ENCODE measurements at regions not wholly inside any gene's neighbourhood (a gene's known extent, or its start where the extent isn't known, plus 50 kb on each side); places are given as distances from the start of the nearest gene placed in this dataset.
"Not testable (repeated sequence)": the region's sequence is repeated elsewhere in the genome, so short reads cannot be mapped to it uniquely, and the experiment has no call there.

GRCh38 chr5:121106721-121107690 lies 642.9 kb downstream of the PRR16 start:
- not testable (repeated sequence) for H3K4me1 ChIP-seq (ENCODE audit: insufficient read depth, low read length); H3K9me3 ChIP-seq (ENCODE audit: low read length); H3K36me3 ChIP-seq (ENCODE audit: insufficient read depth, low read length); H2AFZ ChIP-seq (ENCODE audit: low read depth, low read length); H3K4me3 ChIP-seq (ENCODE audit: low read length); H3K27me3 ChIP-seq (ENCODE audit: insufficient read depth, low read length)

GRCh38 chr5:121108725-121109124 lies 644.6 kb downstream of the PRR16 start:
- Histone ChIP-seq H2AFZ (ENCODE audit: low read depth, low read length) (no peak overlapping the region), H3K9me3 (ENCODE audit: low read length) (no peaks in the 10 kb centered on the region), H3K36me3 (ENCODE audit: insufficient read depth, low read length) (no peaks in the 10 kb centered on the region), H3K27me3 (ENCODE audit: insufficient read depth, low read length) (no peaks in the 10 kb centered on the region), H3K4me3 (ENCODE audit: low read length) (no peak overlapping the region), H3K4me1 (ENCODE audit: insufficient read depth, low read length) (no peaks in the 10 kb centered on the region)

GRCh38 chr5:121109817-121110216 lies 645.7 kb downstream of the PRR16 start:
- Histone ChIP-seq H3K36me3 (ENCODE audit: insufficient read depth, low read length) (no peaks in the 10 kb centered on the region), H2AFZ (ENCODE audit: low read depth, low read length) (no peak overlapping the region), H3K4me3 (ENCODE audit: low read length) (no peak overlapping the region), H3K9me3 (ENCODE audit: low read length) (no peaks in the 10 kb centered on the region), H3K27me3 (ENCODE audit: insufficient read depth, low read length) (no peaks in the 10 kb centered on the region), H3K4me1 (ENCODE audit: insufficient read depth, low read length) (no peaks in the 10 kb centered on the region)

- no peaks in the 10 kb centered on the region for H3K27me3 ChIP-seq (ENCODE audit: insufficient read depth, low read length)
- no peaks in the 10 kb centered on the region for H3K36me3 ChIP-seq (ENCODE audit: insufficient read depth, low read length)
- no peak overlapping the region for H2AFZ ChIP-seq (ENCODE audit: low read depth, low read length)
- H3K9me3 ChIP-seq (ENCODE audit: low read length): no peaks in the 10 kb centered on the region
- no peaks in the 10 kb centered on the region for H3K4me1 ChIP-seq (ENCODE audit: insufficient read depth, low read length)
- H3K4me3 ChIP-seq (ENCODE audit: low read length): no peak overlapping the region
These were observed 657.7 kb downstream of the PRR16 start for GRCh38 chr5:121121786-121122185.

GRCh38 chr5:121138495-121138907 lies 674.4 kb downstream of the PRR16 start:
- H3K36me3 ChIP-seq (ENCODE audit: insufficient read depth, low read length): no peaks in the 10 kb centered on the region
- H3K4me1 ChIP-seq (ENCODE audit: insufficient read depth, low read length): no peaks in the 10 kb centered on the region
- H3K27me3 ChIP-seq (ENCODE audit: insufficient read depth, low read length): no peaks in the 10 kb centered on the region
- H3K4me3 ChIP-seq (ENCODE audit: low read length): no peak overlapping the region
- H2AFZ ChIP-seq (ENCODE audit: low read depth, low read length): no peak overlapping the region
- H3K9me3 ChIP-seq (ENCODE audit: low read length): no peaks in the 10 kb centered on the region

GRCh38 chr5:121138952-121139351 lies 674.9 kb downstream of the PRR16 start:
- no peaks in the 10 kb centered on the region for H3K36me3 ChIP-seq (ENCODE audit: insufficient read depth, low read length)
- no peaks in the 10 kb centered on the region for H3K9me3 ChIP-seq (ENCODE audit: low read length)
- no peaks in the 10 kb centered on the region for H3K27me3 ChIP-seq (ENCODE audit: insufficient read depth, low read length)
- no peak overlapping the region for H2AFZ ChIP-seq (ENCODE audit: low read depth, low read length)
- no peaks in the 10 kb centered on the region for H3K4me1 ChIP-seq (ENCODE audit: insufficient read depth, low read length)
- H3K4me3 ChIP-seq (ENCODE audit: low read length): no peak overlapping the region

GRCh38 chr5:121144764-121145163 lies 680.7 kb downstream of the PRR16 start:
- no peaks in the 10 kb centered on the region for H3K36me3 ChIP-seq (ENCODE audit: insufficient read depth, low read length)
- H3K9me3 ChIP-seq (ENCODE audit: low read length): no peaks in the 10 kb centered on the region
- H3K4me3 ChIP-seq (ENCODE audit: low read length): no peak overlapping the region
- H2AFZ ChIP-seq (ENCODE audit: low read depth, low read length): no peak overlapping the region
- no peaks in the 10 kb centered on the region for H3K27me3 ChIP-seq (ENCODE audit: insufficient read depth, low read length)
- no peaks in the 10 kb centered on the region for H3K4me1 ChIP-seq (ENCODE audit: insufficient read depth, low read length)

- no peaks in the 10 kb centered on the region for H3K36me3 ChIP-seq (ENCODE audit: insufficient read depth, low read length)
- no peak overlapping the region for H2AFZ ChIP-seq (ENCODE audit: low read depth, low read length)
- H3K27me3 ChIP-seq (ENCODE audit: insufficient read depth, low read length): no peaks in the 10 kb centered on the region
- H3K4me1 ChIP-seq (ENCODE audit: insufficient read depth, low read length): no peaks in the 10 kb centered on the region
- H3K4me3 ChIP-seq (ENCODE audit: low read length): no peak overlapping the region
- no peaks in the 10 kb centered on the region for H3K9me3 ChIP-seq (ENCODE audit: low read length)
These were observed 687.4 kb downstream of the PRR16 start for GRCh38 chr5:121151534-121151933.

GRCh38 chr5:121152411-121152810 lies 688.3 kb downstream of the PRR16 start:
- Histone ChIP-seq H3K4me3 (ENCODE audit: low read length) (no peak overlapping the region), H3K9me3 (ENCODE audit: low read length) (no peaks in the 10 kb centered on the region), H3K4me1 (ENCODE audit: insufficient read depth, low read length) (no peaks in the 10 kb centered on the region), H2AFZ (ENCODE audit: low read depth, low read length) (no peak overlapping the region), H3K36me3 (ENCODE audit: insufficient read depth, low read length) (no peaks in the 10 kb centered on the region), H3K27me3 (ENCODE audit: insufficient read depth, low read length) (no peaks in the 10 kb centered on the region)

- Histone ChIP-seq H3K36me3 (ENCODE audit: insufficient read depth, low read length) (no peaks in the 10 kb centered on the region), H2AFZ (ENCODE audit: low read depth, low read length) (no peak overlapping the region), H3K4me1 (ENCODE audit: insufficient read depth, low read length) (no peaks in the 10 kb centered on the region), H3K27me3 (ENCODE audit: insufficient read depth, low read length) (no peaks in the 10 kb centered on the region), H3K9me3 (ENCODE audit: low read length) (no peaks in the 10 kb centered on the region), H3K4me3 (ENCODE audit: low read length) (no peak overlapping the region)
These were observed 692.5 kb downstream of the PRR16 start for GRCh38 chr5:121156565-121156964.

- H3K27me3 ChIP-seq (ENCODE audit: insufficient read depth, low read length): no peaks in the 10 kb centered on the region
- H3K4me3 ChIP-seq (ENCODE audit: low read length): no peak overlapping the region
- H3K9me3 ChIP-seq (ENCODE audit: low read length): no peaks in the 10 kb centered on the region
- no peak overlapping the region for H2AFZ ChIP-seq (ENCODE audit: low read depth, low read length)
- H3K4me1 ChIP-seq (ENCODE audit: insufficient read depth, low read length): no peaks in the 10 kb centered on the region
- H3K36me3 ChIP-seq (ENCODE audit: insufficient read depth, low read length): no peaks in the 10 kb centered on the region
These were observed 693.2 kb upstream of the FTMT start for GRCh38 chr5:121158451-121158850.

GRCh38 chr5:121160591-121160990 lies 691.1 kb upstream of the FTMT start:
- Histone ChIP-seq H3K27me3 (ENCODE audit: insufficient read depth, low read length) (no peaks in the 10 kb centered on the region), H3K4me1 (ENCODE audit: insufficient read depth, low read length) (no peaks in the 10 kb centered on the region), H2AFZ (ENCODE audit: low read depth, low read length) (no peak overlapping the region), H3K4me3 (ENCODE audit: low read length) (no peak overlapping the region), H3K36me3 (ENCODE audit: insufficient read depth, low read length) (no peaks in the 10 kb centered on the region), H3K9me3 (ENCODE audit: low read length) (no peaks in the 10 kb centered on the region)

- Histone ChIP-seq H3K4me3 (ENCODE audit: low read length) (no peak overlapping the region), H2AFZ (ENCODE audit: low read depth, low read length) (no peak overlapping the region), H3K27me3 (ENCODE audit: insufficient read depth, low read length) (no peaks in the 10 kb centered on the region), H3K4me1 (ENCODE audit: insufficient read depth, low read length) (no peaks in the 10 kb centered on the region), H3K36me3 (ENCODE audit: insufficient read depth, low read length) (no peaks in the 10 kb centered on the region), H3K9me3 (ENCODE audit: low read length) (no peaks in the 10 kb centered on the region)
These were observed 687.0 kb upstream of the FTMT start for GRCh38 chr5:121164632-121165031.

GRCh38 chr5:121171361-121171760 lies 680.3 kb upstream of the FTMT start:
- H3K36me3 ChIP-seq (ENCODE audit: insufficient read depth, low read length): no peaks in the 10 kb centered on the region

More at GRCh38 chr5:121171361-121171760, 680.3 kb upstream of the FTMT start:
- H3K4me1 ChIP-seq (ENCODE audit: insufficient read depth, low read length): no peaks in the 10 kb centered on the region
- no peaks in the 10 kb centered on the region for H3K27me3 ChIP-seq (ENCODE audit: insufficient read depth, low read length)
- no peak overlapping the region for H3K4me3 ChIP-seq (ENCODE audit: low read length)
- H3K9me3 ChIP-seq (ENCODE audit: low read length): no peaks in the 10 kb centered on the region
- H2AFZ ChIP-seq (ENCODE audit: low read depth, low read length): no peak overlapping the region
